LNCAP (cell line): ENCODE measurements at regions not wholly inside any gene's neighbourhood (a gene's known extent, or its start where the extent isn't known, plus 50 kb on each side); places are given as distances from the start of the nearest gene placed in this dataset.

ENCODE experiments used
- TF ChIP-seq, protein P1 (sequence below): fragments of 450-650 bp; IDR thresholded peaks from 2 replicates; pipeline ENCODE4 v1.5.1; 2017; ENCODE audit warnings: mild to moderate bottlenecking

DNA sequence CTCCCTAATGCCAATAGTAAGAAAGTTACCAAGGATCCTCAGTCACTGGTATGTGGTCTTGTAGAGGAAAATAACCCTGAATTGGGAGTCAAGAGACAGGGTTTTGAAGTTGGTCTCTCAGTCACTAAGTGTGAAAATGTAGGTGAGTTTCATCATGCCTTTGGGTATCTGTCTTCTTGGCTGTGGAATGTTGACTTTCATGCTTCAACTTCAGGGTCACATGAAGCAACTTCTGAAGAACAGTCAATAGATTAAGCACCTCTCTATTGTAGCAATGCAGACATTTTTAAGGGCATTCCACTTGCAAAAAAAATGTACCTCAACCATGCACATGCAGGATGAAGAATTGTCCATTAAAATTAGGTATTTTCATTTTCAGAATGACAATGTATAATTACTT, 194.6 kb downstream of the CSNK1G3 start:
- TF ChIP-seq, protein P1, sequence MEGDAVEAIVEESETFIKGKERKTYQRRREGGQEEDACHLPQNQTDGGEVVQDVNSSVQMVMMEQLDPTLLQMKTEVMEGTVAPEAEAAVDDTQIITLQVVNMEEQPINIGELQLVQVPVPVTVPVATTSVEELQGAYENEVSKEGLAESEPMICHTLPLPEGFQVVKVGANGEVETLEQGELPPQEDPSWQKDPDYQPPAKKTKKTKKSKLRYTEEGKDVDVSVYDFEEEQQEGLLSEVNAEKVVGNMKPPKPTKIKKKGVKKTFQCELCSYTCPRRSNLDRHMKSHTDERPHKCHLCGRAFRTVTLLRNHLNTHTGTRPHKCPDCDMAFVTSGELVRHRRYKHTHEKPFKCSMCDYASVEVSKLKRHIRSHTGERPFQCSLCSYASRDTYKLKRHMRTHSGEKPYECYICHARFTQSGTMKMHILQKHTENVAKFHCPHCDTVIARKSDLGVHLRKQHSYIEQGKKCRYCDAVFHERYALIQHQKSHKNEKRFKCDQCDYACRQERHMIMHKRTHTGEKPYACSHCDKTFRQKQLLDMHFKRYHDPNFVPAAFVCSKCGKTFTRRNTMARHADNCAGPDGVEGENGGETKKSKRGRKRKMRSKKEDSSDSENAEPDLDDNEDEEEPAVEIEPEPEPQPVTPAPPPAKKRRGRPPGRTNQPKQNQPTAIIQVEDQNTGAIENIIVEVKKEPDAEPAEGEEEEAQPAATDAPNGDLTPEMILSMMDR = no peak

GRCh38 chr5:123705741-123706140, 193.8 kb downstream of the CSNK1G3 start:
- TF ChIP-seq, protein P1 = no peak

GRCh38 chr5:123701511-123702200, 189.7 kb downstream of the CSNK1G3 start:
- TF ChIP-seq, protein P1 = no peak

GRCh38 chr5:123700624-123701287, 188.8 kb downstream of the CSNK1G3 start:
- TF ChIP-seq, protein P1 = no peak

DNA sequence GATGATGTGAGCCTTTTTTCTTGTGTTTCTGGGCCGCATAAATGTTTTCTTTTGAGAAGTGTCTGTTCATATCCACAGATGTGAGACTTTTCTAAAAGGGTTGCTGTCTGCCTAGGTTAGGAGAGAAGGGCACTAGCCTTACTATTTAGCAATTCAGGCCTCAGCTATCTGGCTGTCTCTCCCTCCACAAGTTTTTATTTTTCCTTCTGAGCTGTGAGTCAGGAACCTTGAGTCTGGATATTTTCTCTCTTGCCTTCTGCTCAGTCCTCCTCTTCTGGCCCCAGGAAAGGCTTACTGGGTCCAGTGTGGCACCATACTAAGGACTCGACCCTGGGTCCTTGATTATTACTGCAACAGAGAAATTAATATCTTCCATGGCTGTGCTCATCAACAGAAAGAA, 187.6 kb downstream of the CSNK1G3 start:
- TF ChIP-seq, protein P1 = no peak

DNA sequence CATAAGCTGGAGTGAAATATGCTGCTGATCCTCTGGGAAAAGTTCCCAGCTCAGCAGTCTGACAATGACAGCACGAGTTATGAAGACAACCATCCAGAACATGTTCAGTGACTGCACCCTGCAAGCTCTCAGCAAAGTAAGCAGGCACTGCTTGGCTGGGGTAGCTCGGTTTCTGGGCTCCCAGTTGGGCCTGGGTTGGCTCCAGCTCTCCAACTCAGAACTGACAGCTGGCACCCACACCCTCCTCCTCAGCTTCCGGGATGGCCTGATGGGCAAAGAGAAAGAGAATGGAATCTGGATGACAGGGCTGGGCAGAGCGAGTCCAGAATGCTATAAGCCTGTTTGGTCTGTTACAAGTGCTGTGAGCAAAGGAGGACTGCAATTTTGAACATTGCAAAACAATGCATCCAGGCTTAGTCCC, 185.0 kb downstream of the CSNK1G3 start:
- TF ChIP-seq, protein P1 = no peak

DNA sequence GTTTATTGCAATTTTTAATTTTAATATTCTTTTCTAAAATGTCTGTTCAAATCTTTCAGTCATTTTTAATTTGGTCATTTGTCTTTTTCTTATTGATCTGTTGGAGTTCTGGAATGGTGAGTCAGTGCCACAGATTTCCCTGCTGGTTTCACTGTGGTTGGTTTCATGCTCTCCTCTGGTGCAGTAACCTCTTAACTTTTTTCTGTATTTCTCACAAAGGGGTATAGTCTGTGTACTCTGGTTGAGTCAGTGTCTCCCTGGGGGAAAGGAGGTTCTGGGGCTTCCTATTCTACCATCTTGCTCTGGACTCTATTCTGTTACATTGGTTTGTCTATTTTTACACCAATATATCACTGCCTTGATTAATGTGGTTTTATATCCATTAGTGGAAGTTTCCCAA, 178.8 kb downstream of the CSNK1G3 start:
- TF ChIP-seq, protein P1 = no peak
